Nephron progenitor cell (in vitro differentiated cells): ENCODE measurements at regions not wholly inside any gene's neighbourhood (a gene's known extent, or its start where the extent isn't known, plus 50 kb on each side); places are given as distances from the start of the nearest gene placed in this dataset.

Experiments
- DNase-seq: peaks from one replicate; pipeline ENCODE4 v3.0.0; 2021
- H3K27ac Mint-ChIP-seq: 2 replicates; pipeline ENCODE4 v1.8.0; 2021; ENCODE audit warnings: mild to moderate bottlenecking, moderate library complexity, mixed read lengths
- H3K27me3 Mint-ChIP-seq: 2 replicates; pipeline ENCODE4 v1.8.0; 2021; ENCODE audit warnings: mild to moderate bottlenecking, low read depth, mixed read lengths; ENCODE audit not compliant: poor library complexity
- H3K36me3 Mint-ChIP-seq: 2 replicates; pipeline ENCODE4 v1.8.0; 2021; ENCODE audit warnings: low read depth, mixed read lengths
- H3K4me1 Mint-ChIP-seq: 2 replicates; pipeline ENCODE4 v1.8.0; 2021; ENCODE audit warnings: mixed read lengths
- H3K4me3 Mint-ChIP-seq: 2 replicates; pipeline ENCODE4 v1.8.0; 2021; ENCODE audit warnings: mild to moderate bottlenecking, moderate library complexity, mixed read lengths
- H3K9me3 Mint-ChIP-seq: 2 replicates; pipeline ENCODE4 v1.8.0; 2021; ENCODE audit warnings: mild to moderate bottlenecking, moderate library complexity, mixed read lengths
- CTCF ChIP-seq: fragments of 200-600 bp; sonication (generic); IDR thresholded peaks from 2 replicates; pipeline ENCODE4 v1.5.0; 2021; ENCODE audit warnings: antibody characterized with exemption

GRCh38 chr2:8170552-8171327 is 511.1 kb upstream of the ID2 start:
- no peaks in the 10 kb centered on the region for H3K36me3 Mint-ChIP-seq
- H3K27ac Mint-ChIP-seq = no peak overlapping the region
- H3K4me1 Mint-ChIP-seq = peaks cover 10% of the 10 kb centered on the region
- H3K4me3 Mint-ChIP-seq = no peak overlapping the region
- H3K27me3 Mint-ChIP-seq = no peaks in the 10 kb centered on the region
- DNase-seq = no peak
- TF ChIP-seq CTCF = no peak
- H3K9me3 Mint-ChIP-seq = peaks cover 11% of the 10 kb centered on the region

- H3K36me3 Mint-ChIP-seq = no peaks in the 10 kb centered on the region
- H3K4me1 Mint-ChIP-seq = peaks cover 10% of the 10 kb centered on the region
- no peak for DNase-seq
- H3K9me3 Mint-ChIP-seq = peaks cover 16% of the 10 kb centered on the region
- no peak for TF ChIP-seq CTCF
- no peak overlapping the region for H3K4me3 Mint-ChIP-seq
- H3K27me3 Mint-ChIP-seq = no peaks in the 10 kb centered on the region
- H3K27ac Mint-ChIP-seq = no peak overlapping the region
Observed at GRCh38 chr2:8171608-8172007, 510.2 kb upstream of the ID2 start.

- no peak overlapping the region for H3K27ac Mint-ChIP-seq
Observed at GRCh38 chr2:8172661-8173060, 509.2 kb upstream of the ID2 start.

GRCh38 chr2:8174641-8175257 is 507.1 kb upstream of the ID2 start:
- no peak for TF ChIP-seq CTCF
- peaks cover 10% of the 10 kb centered on the region for H3K4me1 Mint-ChIP-seq
- no peak overlapping the region for H3K4me3 Mint-ChIP-seq

More at GRCh38 chr2:8172661-8173060, 509.2 kb upstream of the ID2 start:
- H3K36me3 Mint-ChIP-seq = no peaks in the 10 kb centered on the region
- H3K27me3 Mint-ChIP-seq = no peaks in the 10 kb centered on the region
- peaks cover 10% of the 10 kb centered on the region for H3K4me1 Mint-ChIP-seq
- DNase-seq = no peak
- peaks cover 16% of the 10 kb centered on the region for H3K9me3 Mint-ChIP-seq
- no peak overlapping the region for H3K4me3 Mint-ChIP-seq
- TF ChIP-seq CTCF = no peak

GRCh38 chr2:8176887-8177286 is 505.0 kb upstream of the ID2 start:
- no peak for TF ChIP-seq CTCF
- Mint-ChIP-seq H3K4me3 (no peak overlapping the region), H3K4me1 (peaks cover 5% of the 10 kb centered on the region), H3K9me3 (peaks cover 42% of the 10 kb centered on the region), H3K36me3 (no peaks in the 10 kb centered on the region), H3K27me3 (peaks cover 3% of the 10 kb centered on the region), H3K27ac (no peak overlapping the region)
- no peak for DNase-seq

More at GRCh38 chr2:8174641-8175257, 507.1 kb upstream of the ID2 start:
- no peaks in the 10 kb centered on the region for H3K27me3 Mint-ChIP-seq
- peaks cover 22% of the 10 kb centered on the region for H3K9me3 Mint-ChIP-seq
- no peak for DNase-seq
- no peaks in the 10 kb centered on the region for H3K36me3 Mint-ChIP-seq
- H3K27ac Mint-ChIP-seq = no peak overlapping the region
